H1 (cell line): ENCODE measurements at regions not wholly inside any gene's neighbourhood (a gene's known extent, or its start where the extent isn't known, plus 50 kb on each side); places are given as distances from the start of the nearest gene placed in this dataset.

ENCODE experiments used
- CTCF ChIA-PET: fragments of 300-600 bp; sonication (Branson Sonifier 250); formaldehyde crosslinking; loops from one replicate; lab custom pipeline; 2021; ENCODE audit not compliant: partially characterized antibody; lab: Charles Lee
- POLR2A ChIA-PET: fragments of 300-600 bp; sonication (Branson Sonifier 250); formaldehyde crosslinking; loops from one replicate; lab custom pipeline; 2021; ENCODE audit warnings: inconsistent platforms; ENCODE audit not compliant: partially characterized antibody; lab: Charles Lee
- DNase-seq, 2 experiments: peaks; one replicate each; pipeline versions ENCODE4 v3.0.0 to v3.0.0-alpha.2; 2010 to 2022; ENCODE audit warnings: low spot score in 2 of 2, low read depth in 1 of 2, mixed read lengths in 1 of 2
- FAIRE-seq: peaks from 2 replicates; lab custom pipeline; 2011; peaks lifted over from hg19 to GRCh38; lab: Jason Lieb, UNC
- H2AFZ ChIP-seq: 2 replicates; pipeline ENCODE4 v1.8.1; 2012; ENCODE audit warnings: low read length, inconsistent platforms
- H2AK5ac ChIP-seq: 2 replicates; pipeline ENCODE4 v1.6.1; 2013; ENCODE audit warnings: low read depth, low read length
- H2BK120ac ChIP-seq: replicated peaks from 2 replicates; pipeline ENCODE3; 2013; ENCODE audit warnings: low read depth, low read length, inconsistent platforms
- H2BK12ac ChIP-seq: 2 replicates; pipeline ENCODE4 v1.6.1; 2013; ENCODE audit warnings: low read depth, low read length
- H2BK15ac ChIP-seq: 2 replicates; pipeline ENCODE4 v1.6.1; 2013; ENCODE audit warnings: low read length
- H2BK20ac ChIP-seq: 2 replicates; pipeline ENCODE4 v1.6.1; 2013; ENCODE audit warnings: low read length
- H2BK5ac ChIP-seq: 2 replicates; pipeline ENCODE4 v1.6.1; 2013; ENCODE audit warnings: low read depth, low read length
- H3K14ac ChIP-seq: 2 replicates; pipeline ENCODE4 v1.6.1; 2013; ENCODE audit warnings: inconsistent platforms; ENCODE audit not compliant: insufficient read length
- H3K18ac ChIP-seq: 2 replicates; pipeline ENCODE4 v1.6.1; 2013; ENCODE audit warnings: low read length; ENCODE audit errors: extremely low read depth
- H3K23ac ChIP-seq: 2 replicates; pipeline ENCODE4 v1.6.1; 2013; ENCODE audit warnings: inconsistent platforms; ENCODE audit not compliant: insufficient read length
- H3K23me2 ChIP-seq: 2 replicates; pipeline ENCODE4 v1.6.1; 2013; ENCODE audit warnings: low read depth, low read length
- H3K27ac ChIP-seq: 2 replicates; pipeline ENCODE4 v1.6.1; 2011; ENCODE audit warnings: low read depth, low read length, inconsistent platforms
- H3K27me3 ChIP-seq, 4 experiments: replicated peaks in 1 of 4; 1 replicate in 1 of 4; 2 replicates in 3 of 4; pipeline versions ENCODE4 v1.6.1 to v1.8.1; 2011 to 2013; ENCODE audit warnings: low read length in 3 of 4, mild to moderate bottlenecking in 3 of 4, inconsistent platforms in 2 of 4, mixed read lengths in 2 of 4, moderate library complexity in 1 of 4; ENCODE audit not compliant: control insufficient read depth in 3 of 4, insufficient read depth in 3 of 4; ENCODE audit errors: extremely low read depth in 1 of 4
- H3K36me3 ChIP-seq, 4 experiments: 2 replicates each; pipeline versions ENCODE4 v1.6.1 to v1.8.1; 2011 to 2013; ENCODE audit warnings: mild to moderate bottlenecking in 4 of 4, low read length in 3 of 4, moderate library complexity in 2 of 4, control low read depth in 1 of 4, inconsistent platforms in 1 of 4; ENCODE audit not compliant: insufficient read depth in 4 of 4, control insufficient read depth in 2 of 4
- H3K4ac ChIP-seq: replicated peaks from 2 replicates; pipeline ENCODE3; 2013; ENCODE audit warnings: low read length, low read depth, mixed read lengths, inconsistent platforms; ENCODE audit not compliant: insufficient read length
- H3K4me1 ChIP-seq, 4 experiments: replicated peaks in 1 of 4; 1 replicate in 1 of 4; 2 replicates in 3 of 4; pipeline versions ENCODE4 v1.6.1 to v1.8.1; 2011 to 2013; ENCODE audit warnings: low read length in 3 of 4, inconsistent platforms in 2 of 4, mixed read lengths in 1 of 4; ENCODE audit not compliant: insufficient read depth in 4 of 4, control insufficient read depth in 3 of 4
- H3K4me2 ChIP-seq, 2 experiments: 2 replicates each; pipeline versions ENCODE4 v1.6.1 to v1.8.1; 2011 to 2013; ENCODE audit warnings: low read depth in 2 of 2, low read length in 2 of 2, control low read depth in 1 of 2, inconsistent platforms in 1 of 2, mild to moderate bottlenecking in 1 of 2; ENCODE audit not compliant: insufficient read depth in 1 of 2
- H3K4me3 ChIP-seq, 4 experiments: fragments of 200-600, 300-600 bp in 1 of 4; sonication (generic), shearing (Covaris generic), sonication (Bioruptor Twin) in 1 of 4; 2 replicates each; pipeline versions ENCODE4 v1.5.1 to v1.8.1; 2011 to 2016; ENCODE audit warnings: low read length in 4 of 4, low read depth in 3 of 4, control low read depth in 2 of 4, inconsistent platforms in 2 of 4, mild to moderate bottlenecking in 2 of 4, mixed read lengths in 1 of 4, moderate library complexity in 1 of 4; ENCODE audit not compliant: insufficient read depth in 2 of 4; ENCODE audit errors: extremely low read depth in 1 of 4
- H3K56ac ChIP-seq: replicated peaks from 2 replicates; pipeline ENCODE3; 2013; ENCODE audit warnings: low read depth, mild to moderate bottlenecking, mixed read lengths, low read length, inconsistent platforms; ENCODE audit not compliant: insufficient read length
- H3K79me1 ChIP-seq: 2 replicates; pipeline ENCODE4 v1.6.1; 2013; ENCODE audit warnings: low read depth, low read length, control low read depth
- H3K79me2 ChIP-seq, 2 experiments: 2 replicates each; pipeline versions ENCODE4 v1.6.1 to v1.8.1; 2012 to 2013; ENCODE audit warnings: low read length in 2 of 2, mild to moderate bottlenecking in 2 of 2, inconsistent platforms in 1 of 2; ENCODE audit not compliant: insufficient read depth in 2 of 2, control insufficient read depth in 1 of 2
- H3K9ac ChIP-seq, 4 experiments: replicated peaks in 1 of 4; 1 replicate in 1 of 4; 2 replicates in 3 of 4; pipeline versions ENCODE4 v1.6.1 to v1.8.1; 2011 to 2013; ENCODE audit warnings: low read depth in 3 of 4, low read length in 3 of 4, control low read depth in 2 of 4, mild to moderate bottlenecking in 2 of 4, moderate library complexity in 2 of 4, inconsistent platforms in 1 of 4; ENCODE audit errors: extremely low read depth in 1 of 4
- H3K9me3 ChIP-seq, 2 experiments: 2 replicates each; pipeline versions ENCODE4 v1.6.1 to v1.8.1; 2012 to 2013; ENCODE audit warnings: mild to moderate bottlenecking in 2 of 2, moderate library complexity in 2 of 2, control low read depth in 1 of 2, inconsistent platforms in 1 of 2, low read depth in 1 of 2, low read length in 1 of 2, mixed read lengths in 1 of 2; ENCODE audit not compliant: insufficient read depth in 2 of 2
- H4K20me1 ChIP-seq, 2 experiments: replicated peaks in 1 of 2; 2 replicates each; pipeline versions ENCODE3 to v1.8.1; 2011 to 2013; ENCODE audit warnings: inconsistent platforms in 2 of 2, low read length in 2 of 2, mild to moderate bottlenecking in 1 of 2; ENCODE audit not compliant: insufficient read depth in 2 of 2, control insufficient read depth in 1 of 2
- H4K5ac ChIP-seq: 2 replicates; pipeline ENCODE4 v1.6.1; 2013; ENCODE audit warnings: low read length, low read depth, mixed read lengths, inconsistent platforms; ENCODE audit not compliant: insufficient read length
- H4K8ac ChIP-seq: 2 replicates; pipeline ENCODE4 v1.8.0; 2013; ENCODE audit warnings: mild to moderate bottlenecking, moderate library complexity, low read length, inconsistent platforms; ENCODE audit not compliant: insufficient read depth; ENCODE audit errors: extremely low read depth
- H4K91ac ChIP-seq: replicated peaks from 2 replicates; pipeline ENCODE3; 2013; ENCODE audit warnings: low read length, mixed read lengths, inconsistent platforms; ENCODE audit not compliant: insufficient read length
- BCL11A ChIP-seq, 2 experiments: IDR thresholded peaks; one replicate each; pipeline ENCODE4 v1.6.1; 2011; ENCODE audit warnings: low read depth in 2 of 2, low read length in 2 of 2, mild to moderate bottlenecking in 2 of 2
- CHD1 ChIP-seq: IDR thresholded peaks from 2 replicates; pipeline ENCODE4 v1.6.1; 2012; ENCODE audit warnings: low read depth, low read length, improper control_type of control experiment
- CHD2 ChIP-seq: IDR thresholded peaks from 2 replicates; pipeline ENCODE4 v1.6.1; 2012; ENCODE audit warnings: low read length, improper control_type of control experiment
- EZH2 ChIP-seq: fragments of 200-600 bp; sonication (generic); IDR thresholded peaks from 2 replicates; pipeline ENCODE4 v1.7.1; 2012; ENCODE audit warnings: low read depth, mild to moderate bottlenecking, moderate library complexity, low read length, inconsistent platforms; ENCODE audit not compliant: severe bottlenecking
- HDAC6 ChIP-seq: IDR thresholded peaks from one replicate; pipeline ENCODE4 v1.7.1; 2012; ENCODE audit warnings: low read depth, mild to moderate bottlenecking, inconsistent platforms, low read length, moderate library complexity
- JUND ChIP-seq: IDR thresholded peaks from 2 replicates; pipeline ENCODE4 v1.6.1; 2011; ENCODE audit warnings: mild to moderate bottlenecking, improper control_type of control experiment, low read length
- KDM4A ChIP-seq: IDR thresholded peaks from one replicate; pipeline ENCODE4 v1.7.1; 2012; ENCODE audit warnings: low read depth, mild to moderate bottlenecking, moderate library complexity, low read length, inconsistent platforms; ENCODE audit not compliant: severe bottlenecking
- POLR2A ChIP-seq, 2 experiments: IDR thresholded peaks; 1 replicate in 1 of 2; 2 replicates in 1 of 2; pipeline ENCODE4 v1.6.1; 2011; ENCODE audit warnings: low read depth in 2 of 2, low read length in 2 of 2, mild to moderate bottlenecking in 2 of 2; ENCODE audit errors: control extremely low read depth in 1 of 2
- POLR2AphosphoS5 ChIP-seq: IDR thresholded peaks from 2 replicates; pipeline ENCODE4 v1.6.1; 2011; ENCODE audit warnings: low read depth, low read length
- POU5F1 ChIP-seq: IDR thresholded peaks from 2 replicates; pipeline ENCODE4 v1.6.1; 2011; ENCODE audit warnings: low read depth, mild to moderate bottlenecking, low read length, moderate library complexity
- RBBP5 ChIP-seq: IDR thresholded peaks from 2 replicates; pipeline ENCODE4 v1.7.1; 2012; ENCODE audit warnings: low read depth, mild to moderate bottlenecking, inconsistent platforms, low read length, moderate library complexity, borderline replicate concordance
- WGBS, 2 experiments: shearing (Covaris generic) in 1 of 2; methylation state at CpG; one replicate each; pipeline versions ENCODE4 v1.1.6 to v1.1.7; 2013 to 2015; ENCODE audit warnings: low lambda C conversion rate in 2 of 2, mixed read lengths in 2 of 2, inconsistent platforms in 1 of 2, low coverage in 1 of 2, missing lambda C conversion rate in 1 of 2; ENCODE audit not compliant: insufficient replicate concordance in 2 of 2, insufficient coverage in 1 of 2, insufficient read length in 1 of 2; ENCODE audit errors: extremely low coverage in 1 of 2, missing lambda C conversion rate in 1 of 2; 5-methylcytosine and 5-hydroxymethylcytosine counted together

GRCh38 chr14:66219886-66220285, 266.3 kb upstream of the CCDC196 start:
- Histone ChIP-seq H3K9me3 (peaks cover 28 to 46% of the 10 kb centered on the region in 2 experiments), H3K14ac (no peak overlapping the region), H4K8ac (no peak overlapping the region), H2BK20ac (no peak overlapping the region), H2BK12ac (no peak overlapping the region), H3K27me3 (no peaks in the 10 kb centered on the region), H3K36me3 (no peaks in the 10 kb centered on the region; a peak in 1 of 8 replicates), H2BK120ac (no peak overlapping the region), H3K9ac (no peak overlapping the region), H3K79me1 (no peaks in the 10 kb centered on the region), H4K91ac (no peak overlapping the region), H3K79me2 (no peaks in the 10 kb centered on the region), H3K4ac (no peak overlapping the region), H3K23me2 (no peaks in the 10 kb centered on the region), H4K20me1 (no peaks in the 10 kb centered on the region), H2BK5ac (no peak overlapping the region), H3K4me1 (no peaks in the 10 kb centered on the region), H3K23ac (no peak overlapping the region), H4K5ac (no peak overlapping the region), H3K18ac (no peak overlapping the region), H2BK15ac (no peak overlapping the region), H3K56ac (no peak overlapping the region), H3K27ac (no peak overlapping the region), H3K4me2 (no peak overlapping the region), H2AFZ (no peak overlapping the region), H2AK5ac (no peak overlapping the region), H3K4me3 (no peak overlapping the region)
- WGBS, 2 experiments, result 94% methylated on average over 3 of the region's 3 CpGs; no CpG with 5 or more reads in 1 of the 2 experiments
- no peak for FAIRE-seq
- DNase-seq, result no peak
- POLR2A ChIA-PET, result no interaction called here
- CTCF ChIA-PET, result no interaction called here
- no peak for TF ChIP-seq RBBP5
- no peak for TF ChIP-seq JUND
- no peak for TF ChIP-seq KDM4A
- TF ChIP-seq EZH2, result no peak
- no peak for TF ChIP-seq HDAC6
- no peak for TF ChIP-seq BCL11A (IDR thresholded peaks at IDR 0.05; ENCODE audit: low read depth in 2 of 2, low read length in 2 of 2)
- TF ChIP-seq POLR2A (IDR thresholded peaks at IDR 0.05; ENCODE audit: control extremely low read depth in 1 of 2, low read depth in 2 of 2, low read length in 2 of 2), result no peak
- TF ChIP-seq CHD1, result no peak
- no peak for TF ChIP-seq CHD2
- TF ChIP-seq POLR2AphosphoS5, result no peak
- TF ChIP-seq POU5F1, result no peak
